NCI-H2227 treated with DMSO at 0.1 percent for 48 hours (cell line): ENCODE measurements at regions not wholly inside any gene's neighbourhood (a gene's known extent, or its start where the extent isn't known, plus 50 kb on each side); places are given as distances from the start of the nearest gene placed in this dataset.
"Not testable (repeated sequence)": the region's sequence is repeated elsewhere in the genome, so short reads cannot be mapped to it uniquely, and the experiment has no call there.

ENCODE experiments used
- DNase-seq: peaks from one replicate; lab custom pipeline; 2025; lab: John Stamatoyannopoulos, UW

DNA sequence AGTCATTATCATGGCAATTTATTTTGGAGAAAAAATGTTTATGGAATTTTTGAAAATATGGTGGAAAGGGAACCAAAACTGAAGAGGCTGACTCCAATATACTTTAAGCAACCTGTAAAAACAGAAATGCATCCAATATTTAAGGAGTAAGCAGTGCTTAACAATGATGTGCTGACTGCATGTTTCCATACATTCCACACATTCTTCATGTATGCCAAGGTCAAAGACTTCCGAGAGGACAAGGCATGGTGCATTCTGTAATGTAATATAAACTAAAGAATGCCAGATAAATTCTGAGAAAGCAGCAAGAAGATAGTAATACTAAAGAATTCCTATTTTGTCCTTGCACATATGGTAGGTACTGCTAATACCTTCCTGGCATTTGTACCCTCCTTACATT is 2015.9 kb upstream of the CDH9 start:
- DNase-seq = no peak

GRCh38 chr5:29051509-29051908 is 2013.1 kb upstream of the CDH9 start:
- no peak for DNase-seq

- no peak for DNase-seq
These were observed 2003.8 kb upstream of the CDH9 start for GRCh38 chr5:29042152-29042551.

GRCh38 chr5:29040404-29040803 is 2002.0 kb upstream of the CDH9 start:
- DNase-seq = no peak

DNA sequence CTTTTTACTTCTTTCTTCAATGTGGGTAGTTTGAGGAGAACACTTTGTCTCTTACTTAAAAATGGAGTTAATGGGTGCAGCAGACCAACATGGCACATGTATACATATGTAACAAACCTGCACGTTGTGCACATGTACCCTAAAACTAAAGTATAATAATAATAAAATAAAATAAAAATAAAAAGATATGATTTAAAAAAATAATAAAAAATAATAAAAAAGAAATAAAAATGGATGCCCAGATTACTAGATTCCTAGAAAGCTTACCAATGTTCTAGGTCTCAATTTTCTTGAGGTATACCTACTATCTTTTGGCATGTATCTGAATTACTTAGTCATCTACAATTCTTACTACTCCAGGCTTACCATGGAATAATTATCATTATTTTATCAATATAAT is 2001.6 kb upstream of the CDH9 start:
- DNase-seq = no peak

- DNase-seq = no peak
These were observed 1999.3 kb upstream of the CDH9 start for GRCh38 chr5:29037716-29038115.

DNA sequence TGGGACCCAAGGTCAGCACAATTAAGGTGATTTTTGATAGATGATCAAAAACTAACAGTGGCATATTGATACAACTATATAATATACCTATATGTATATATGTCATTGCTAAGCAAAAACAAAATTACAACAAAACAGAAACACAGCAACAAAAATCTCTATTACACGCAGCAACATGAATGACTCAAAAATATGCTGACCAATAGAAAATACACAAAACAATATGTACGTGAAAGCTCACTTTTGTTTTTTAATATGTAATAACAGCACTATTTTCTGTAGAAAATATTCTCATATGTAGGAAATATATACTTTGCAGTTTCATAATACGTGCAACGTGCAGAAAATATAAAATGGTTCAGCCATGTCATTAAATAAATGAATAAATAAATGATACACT is 1985.7 kb upstream of the CDH9 start:
- DNase-seq = no peak

DNA sequence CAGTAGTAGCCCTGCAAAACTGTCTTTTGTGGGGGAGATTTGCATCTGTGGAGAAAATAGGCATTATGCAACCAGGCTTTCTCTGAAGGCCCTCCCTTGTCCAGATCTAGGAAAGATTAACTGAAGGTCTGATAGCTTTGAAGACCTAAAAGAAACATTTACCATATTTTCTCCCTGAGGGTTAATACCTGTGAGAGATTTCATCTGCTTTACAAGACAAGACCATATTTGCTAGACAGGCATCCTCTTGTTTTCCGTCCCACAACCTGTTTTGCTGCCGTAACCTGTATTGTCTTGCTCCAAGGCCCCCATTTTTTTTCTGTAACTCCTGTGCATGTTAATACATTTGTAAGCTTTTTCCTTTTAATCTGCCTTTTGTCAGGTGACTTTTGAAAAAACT is 1985.2 kb upstream of the CDH9 start:
- DNase-seq = no peak

GRCh38 chr5:29017501-29017900 is 1979.1 kb upstream of the CDH9 start:
- DNase-seq = no peak

DNA sequence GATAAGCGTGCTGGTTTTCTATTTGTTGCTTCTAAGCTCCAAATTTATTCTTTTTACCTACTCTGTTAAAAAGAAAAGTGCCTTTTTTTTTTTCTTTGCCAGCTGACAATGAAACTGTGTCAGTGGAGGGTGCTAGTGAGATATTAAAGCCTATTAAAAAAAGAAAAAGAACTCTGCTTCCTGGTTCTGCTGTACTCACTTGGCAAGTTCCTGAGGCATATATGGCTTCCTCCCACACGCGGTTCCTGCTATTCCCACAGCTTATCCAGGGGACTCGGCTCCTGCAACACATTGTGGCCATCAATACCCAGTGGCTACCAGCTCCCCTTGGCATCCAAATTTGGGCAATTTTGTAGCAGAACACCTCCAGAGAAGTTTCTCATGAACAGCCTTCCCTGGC is 1977.7 kb upstream of the CDH9 start:
- no peak for DNase-seq

DNA sequence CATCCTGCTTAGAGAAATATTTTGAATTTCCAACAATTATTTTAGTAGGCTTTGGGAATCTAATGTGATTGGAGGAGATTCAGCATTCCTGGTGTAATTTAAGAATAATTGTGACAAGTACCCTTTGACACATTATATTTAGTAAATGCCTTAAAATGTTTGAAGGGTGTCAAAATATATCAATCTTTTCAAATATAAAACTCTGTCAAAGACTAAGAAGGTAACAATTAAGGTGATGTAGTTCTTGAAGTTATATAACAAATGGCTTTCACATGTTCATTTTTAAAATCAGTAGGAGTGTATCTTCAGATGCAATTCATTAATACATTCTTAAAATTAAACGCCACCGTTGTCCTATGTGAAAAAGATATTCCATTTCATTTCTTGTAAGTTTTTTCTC is 1977.1 kb upstream of the CDH9 start:
- DNase-seq = no peak

- DNase-seq = no peak
These were observed 1967.0 kb upstream of the CDH9 start for GRCh38 chr5:29005386-29005785.

- no peak for DNase-seq
These were observed 1964.1 kb upstream of the CDH9 start for GRCh38 chr5:29002481-29002880.

DNA sequence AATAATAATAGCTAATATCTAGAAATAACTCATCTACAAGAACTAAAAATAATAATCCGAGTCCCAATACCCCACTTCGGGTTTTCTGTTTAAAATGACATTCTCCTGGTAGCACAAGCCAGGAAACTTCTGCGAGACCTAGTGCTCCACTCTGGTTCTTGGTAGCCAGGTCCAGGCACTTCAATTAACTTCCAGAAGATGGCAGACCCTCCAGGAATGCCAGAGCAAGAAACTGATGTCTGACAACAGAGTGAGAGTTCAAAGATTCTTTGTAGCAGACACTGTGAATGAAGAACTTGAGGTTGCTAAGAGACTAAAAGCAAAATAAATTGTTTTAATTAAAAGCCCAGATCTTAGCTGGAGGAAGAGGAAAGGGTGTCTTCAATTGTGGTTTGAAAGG is 1963.3 kb upstream of the CDH9 start:
- DNase-seq = no peak

DNA sequence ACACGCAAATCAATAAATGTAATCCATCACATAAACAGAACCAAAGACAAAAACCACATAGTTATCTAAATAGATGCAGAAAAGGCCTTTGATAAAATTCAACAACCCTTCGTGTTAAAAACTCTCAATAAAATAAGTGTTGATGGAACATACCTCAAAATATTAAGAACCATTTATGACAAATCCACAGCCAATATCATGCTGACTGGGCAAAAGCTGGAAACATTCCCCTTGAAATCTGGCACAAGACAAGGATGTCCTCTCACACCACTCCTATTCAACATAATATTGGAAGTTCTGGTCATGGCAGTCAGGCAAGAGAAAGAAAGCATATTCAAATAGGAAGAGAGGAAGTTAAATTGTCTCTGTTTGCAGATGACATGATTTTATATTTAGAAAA is 1946.3 kb upstream of the CDH9 start:
- no peak for DNase-seq

DNA sequence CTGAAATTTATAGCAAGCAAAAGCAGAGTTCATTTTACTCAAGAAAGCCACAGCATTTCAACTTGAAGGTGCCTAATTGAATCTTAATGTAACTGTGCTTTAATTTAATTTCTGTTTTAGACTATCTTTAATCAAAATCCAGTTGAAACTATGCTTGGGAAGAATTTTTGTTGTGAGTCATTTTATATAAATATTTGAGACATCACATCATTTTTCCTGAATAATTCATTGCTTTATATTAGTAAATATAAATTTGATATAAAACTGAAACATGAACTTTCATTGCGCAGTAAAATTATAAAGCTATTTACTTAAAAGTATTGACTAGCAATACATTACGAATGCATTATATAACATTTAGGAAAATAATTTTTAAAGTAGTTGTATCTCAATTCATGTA is 1937.1 kb upstream of the CDH9 start:
- no peak for DNase-seq

DNA sequence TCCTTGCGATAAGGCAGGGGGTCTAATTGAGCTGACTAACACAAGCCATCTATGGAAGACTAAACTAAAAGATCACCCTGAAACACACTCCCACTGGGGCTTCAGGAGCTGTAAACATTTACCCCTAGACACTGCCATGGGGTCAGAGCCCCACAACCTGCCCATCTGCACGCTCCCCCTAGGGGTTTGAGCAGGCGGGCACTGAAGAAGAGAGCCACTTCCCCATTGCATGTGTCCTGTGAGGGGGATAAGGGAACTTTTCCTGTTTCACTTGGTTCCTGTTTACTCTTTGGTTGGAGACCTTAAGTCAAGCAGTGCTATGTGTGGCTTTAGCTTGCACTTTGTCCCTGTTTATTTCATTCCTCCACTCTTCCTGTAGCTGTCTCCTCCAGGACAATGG is 1929.5 kb upstream of the CDH9 start:
- no peak for DNase-seq

DNA sequence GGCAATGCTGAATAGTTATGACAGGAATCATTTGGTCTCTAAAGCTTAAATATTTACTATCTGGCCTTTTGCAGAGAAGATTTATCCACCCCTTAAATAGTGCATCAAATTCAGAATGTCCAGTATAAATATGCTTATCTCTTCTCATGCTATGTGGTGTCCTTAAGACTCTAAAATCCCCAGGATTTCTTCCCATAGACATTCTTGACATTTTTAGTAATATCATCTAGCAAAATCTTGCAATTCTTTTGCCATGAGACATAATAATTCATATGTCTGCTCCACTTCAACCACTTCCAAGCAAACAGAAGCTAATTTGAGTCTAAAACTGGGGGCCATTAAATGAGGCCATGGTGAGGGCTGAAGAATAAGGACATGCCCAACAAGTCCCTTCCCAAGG is 1923.4 kb upstream of the CDH9 start:
- DNase-seq = no peak

DNA sequence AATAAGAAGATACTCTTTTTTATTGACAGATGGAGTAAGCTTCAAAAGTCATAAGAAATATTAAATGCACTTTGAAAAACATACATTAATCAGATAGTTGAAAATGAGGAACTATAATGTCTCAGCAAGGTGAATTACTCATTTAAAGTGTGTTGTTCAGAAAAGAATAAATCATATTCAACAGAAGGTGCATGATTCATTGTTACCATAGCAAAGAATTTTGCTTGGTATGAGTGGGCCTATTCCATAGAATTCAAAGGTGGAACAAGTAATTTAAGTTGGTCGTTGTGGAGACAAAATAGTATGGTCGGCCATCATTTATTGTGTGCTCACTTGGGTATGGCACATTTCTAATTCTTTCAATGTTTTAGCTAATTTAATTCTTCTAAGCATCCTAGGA is 1920.2 kb upstream of the CDH9 start:
- DNase-seq = no peak

- no peak for DNase-seq
These were observed 1919.1 kb upstream of the CDH9 start for GRCh38 chr5:28957450-28957849.

- DNase-seq = no peak
These were observed 1915.7 kb upstream of the CDH9 start for GRCh38 chr5:28954074-28954473.

GRCh38 chr5:28947865-28948264 is 1909.5 kb upstream of the CDH9 start:
- no peak for DNase-seq

DNA sequence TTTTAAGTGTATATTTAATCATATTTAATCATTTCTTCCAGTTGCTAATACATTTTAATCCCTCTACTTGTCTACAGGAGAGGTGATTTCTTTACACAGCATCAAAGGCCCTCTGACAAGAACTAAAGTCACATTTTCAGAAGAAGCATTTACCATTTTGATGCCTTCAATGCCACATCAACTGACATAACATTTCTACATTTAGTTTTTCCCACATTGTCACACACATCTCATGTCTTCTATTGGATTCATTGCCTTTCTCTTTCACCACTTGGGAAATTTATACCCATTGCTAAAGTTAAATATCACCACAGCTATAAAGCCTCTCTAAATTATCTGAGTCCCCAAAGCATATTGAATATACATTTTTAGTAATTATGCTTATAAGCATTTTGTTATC is 1907.5 kb upstream of the CDH9 start:
- no peak for DNase-seq

DNA sequence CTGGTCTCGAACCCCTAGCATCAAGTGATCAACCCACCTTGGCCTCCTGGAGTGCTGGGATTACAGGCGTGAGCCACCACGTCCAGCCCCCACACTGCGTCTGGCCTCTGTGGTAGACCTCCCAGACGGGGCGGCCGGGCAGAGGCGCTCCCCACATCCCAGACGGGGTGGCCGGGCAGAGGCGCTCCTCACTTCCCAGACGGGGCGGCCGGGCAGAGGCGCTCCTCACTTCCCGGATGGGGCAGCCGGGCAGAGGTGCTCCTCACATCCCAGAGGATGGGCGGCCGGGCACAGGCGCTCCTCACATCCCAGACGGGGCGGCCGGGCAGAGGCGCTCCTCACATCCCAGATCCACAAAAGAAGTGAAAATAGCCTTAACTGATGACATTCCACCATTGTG is 1891.0 kb upstream of the CDH9 start:
- DNase-seq = not testable (repeated sequence)

DNA sequence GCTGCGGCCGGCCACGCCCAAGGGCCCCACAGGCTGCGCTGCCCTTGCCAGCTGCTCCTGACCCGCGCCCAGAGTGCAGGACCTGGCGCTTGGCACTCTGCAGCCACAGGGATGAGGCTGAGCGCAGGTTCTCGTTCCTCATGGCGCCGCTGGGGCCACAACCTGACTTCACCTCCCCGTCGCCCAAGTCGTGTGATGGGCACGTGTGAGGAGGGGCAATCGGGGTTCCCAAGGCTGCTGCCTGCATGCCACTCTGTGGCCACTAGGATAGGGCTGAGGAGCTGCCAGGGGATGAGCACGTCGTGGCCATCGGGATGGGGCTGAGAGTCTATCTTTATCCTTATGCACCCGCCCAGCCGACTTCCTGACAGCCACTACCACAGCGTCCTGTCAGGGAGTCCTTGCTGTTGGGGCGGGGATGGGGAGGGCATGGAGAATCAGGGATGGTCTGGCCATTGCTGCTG is 1890.0 kb upstream of the CDH9 start:
- not testable (repeated sequence) for DNase-seq
